K562 (cell line): ENCODE measurements at regions not wholly inside any gene's neighbourhood (a gene's known extent, or its start where the extent isn't known, plus 50 kb on each side); places are given as distances from the start of the nearest gene placed in this dataset.

Source experiments
- ATAC-seq: fragments of 200-7000 bp; cut with Tn5 transposase; 3 replicates; pipeline ENCODE4 v1.9.1; 2020; ENCODE audit warnings: moderate library complexity
- BruUV-seq: library from RNA; stranded (reverse); fragments of 400-500 nt; replicated peaks from 2 replicates; lab custom pipeline; 2021; lab: Mats Ljungman, UMichigan
- CTCF ChIA-PET: fragments of 300-600 bp; formaldehyde crosslinking; extraction: SDS; loops from one replicate; lab custom pipeline; 2021; ENCODE audit warnings: low intra/inter-chr PET ratio; lab: Yijun Ruan, JAX
- POLR2A ChIA-PET: fragments of 300-600, 350-650 bp; sonication (Branson Sonifier 250); formaldehyde crosslinking; extraction: SDS; loops from one replicate; lab custom pipeline; 2021; ENCODE audit warnings: antibody characterized with exemption, inconsistent platforms; lab: Yijun Ruan, JAX
- DNase-seq, 4 experiments: peaks; one replicate each; pipeline versions ENCODE4 v3.0.0 to v3.0.0-alpha.2; 2011 to 2018; ENCODE audit warnings: low spot score in 3 of 4, mixed read lengths in 3 of 4; ENCODE audit errors: extremely low read depth in 1 of 4
- FAIRE-seq: peaks from 2 replicates; lab custom pipeline; 2011; peaks lifted over from hg19 to GRCh38; lab: Jason Lieb, UNC
- H2AFZ ChIP-seq: 2 replicates; pipeline ENCODE4 v1.6.0; 2011; ENCODE audit warnings: low read depth, low read length, control low read depth, inconsistent platforms
- H3K27ac ChIP-seq: fragments of 200-600 bp; 3 replicates; pipeline ENCODE4 v1.8.0; 2011; ENCODE audit warnings: low read depth, mild to moderate bottlenecking, control low read depth, inconsistent platforms, low read length, moderate library complexity, mixed read lengths; ENCODE audit errors: extremely low read depth
- H3K27me3 ChIP-seq, 2 experiments: fragments of 300-600 bp in 1 of 2; 2 replicates in 1 of 2; 3 replicates in 1 of 2; pipeline versions ENCODE4 v1.6.0 to v1.8.0; 2011; ENCODE audit warnings: inconsistent platforms in 2 of 2, low read length in 2 of 2, mild to moderate bottlenecking in 1 of 2, mixed read lengths in 1 of 2, moderate library complexity in 1 of 2; ENCODE audit not compliant: control insufficient read depth in 2 of 2, insufficient read depth in 2 of 2
- H3K36me3 ChIP-seq: fragments of 300-600 bp; 3 replicates; pipeline ENCODE4 v1.8.0; 2011; ENCODE audit warnings: mild to moderate bottlenecking, low read length, inconsistent platforms; ENCODE audit not compliant: control insufficient read depth, insufficient read depth
- H3K4me1 ChIP-seq, 2 experiments: fragments of 200-600 bp in 1 of 2; replicated peaks in 1 of 2; 2 replicates in 1 of 2; 3 replicates in 1 of 2; pipeline versions ENCODE4 v1.5.1 to v1.8.0; 2011; ENCODE audit warnings: inconsistent platforms in 2 of 2, low read length in 2 of 2, mild to moderate bottlenecking in 1 of 2, mixed read lengths in 1 of 2, moderate library complexity in 1 of 2; ENCODE audit not compliant: control insufficient read depth in 2 of 2, insufficient read depth in 2 of 2
- H3K4me2 ChIP-seq: 2 replicates; pipeline ENCODE4 v1.6.1; 2011; ENCODE audit warnings: low read length, control low read depth, inconsistent platforms, mixed read lengths; ENCODE audit not compliant: insufficient read depth
- H3K4me3 ChIP-seq: fragments of 200-600 bp; sonication (generic), shearing (Covaris generic); 2 replicates; pipeline ENCODE4 v1.5.1; 2016; ENCODE audit warnings: control low read depth, inconsistent platforms
- H3K79me2 ChIP-seq: fragments of 200-600 bp; 3 replicates; pipeline ENCODE4 v1.8.0; 2011; ENCODE audit warnings: low read length, inconsistent platforms; ENCODE audit not compliant: control insufficient read depth, insufficient read depth
- H3K9ac ChIP-seq, 2 experiments: 2 replicates each; pipeline versions ENCODE4 v1.6.0 to v1.6.1; 2011; ENCODE audit warnings: low read depth in 2 of 2, low read length in 2 of 2, control low read depth in 1 of 2, inconsistent platforms in 1 of 2, mild to moderate bottlenecking in 1 of 2, mixed read lengths in 1 of 2; ENCODE audit not compliant: insufficient read depth in 1 of 2
- H3K9me1 ChIP-seq: one replicate; pipeline ENCODE4 v1.6.0; 2011; ENCODE audit warnings: inconsistent platforms, mild to moderate bottlenecking, low read length, moderate library complexity; ENCODE audit not compliant: control insufficient read depth, insufficient read depth
- H3K9me3 ChIP-seq: replicated peaks from 2 replicates; pipeline ENCODE4 v1.5.1; 2011; ENCODE audit warnings: low read depth, low read length, inconsistent platforms; ENCODE audit not compliant: control insufficient read depth, insufficient read depth
- H4K20me1 ChIP-seq: replicated peaks from 2 replicates; pipeline ENCODE4 v1.6.1; 2011; ENCODE audit warnings: low read length, inconsistent platforms, mixed read lengths; ENCODE audit not compliant: control insufficient read depth, insufficient read depth
- EGR1 ChIP-seq: fragments of 450-650 bp; conservative IDR thresholded peaks from 2 replicates; pipeline ENCODE4 v1.6.1; 2017; ENCODE audit warnings: mild to moderate bottlenecking
- ID3 ChIP-seq, 2 experiments: fragments of 250-450 bp in 1 of 2; fragments of 450-650 bp in 1 of 2; sonication (Bioruptor Pico) in 1 of 2; IDR thresholded peaks; 2 replicates each; pipeline versions ENCODE4 v1.6.1 to v1.8.0; 2016 to 2021; ENCODE audit warnings: mild to moderate bottlenecking in 2 of 2, moderate library complexity in 2 of 2, missing compliant biosample characterization in 1 of 2, missing genetic modification characterization in 1 of 2
- ZNF212 ChIP-seq: fragments of 450-650 bp; formaldehyde crosslinking; IDR thresholded peaks from 2 replicates; pipeline ENCODE4 v1.4.0; 2020; ENCODE audit warnings: mild to moderate bottlenecking
- WGBS: fragments of 100-300 bp; shearing (Covaris generic); methylation state at CpG from one replicate; pipeline ENCODE4 v1.1.6; 2016; ENCODE audit warnings: low coverage, mixed read lengths; ENCODE audit not compliant: insufficient coverage; ENCODE audit errors: missing lambda C conversion rate; 5-methylcytosine and 5-hydroxymethylcytosine counted together
- in situ Hi-C: fragments of 300-500 bp; cut with MboI; formaldehyde crosslinking; loops from 4 replicates; pipeline ENCODE4 v1.15.0; 2018; ENCODE audit warnings: inconsistent platforms, mixed read lengths
- intact Hi-C: fragments of 100-400 bp; cut with micrococcal nuclease; formaldehyde crosslinking; loops from 2 replicates; pipeline ENCODE4 v1.14.2; 2022

GRCh38 chr20:60302875-60303274 lies 344.7 kb downstream of the CDH26 start (continued):
- no peak for TF ChIP-seq ZNF212

- TF ChIP-seq ID3 (CRISPR knock-in tag; IDR thresholded peaks at IDR 0.05) (no peak), ID3 (tag; IDR thresholded peaks at IDR 0.05) (no peak), EGR1 (no peak)
- TF ChIP-seq, all 486 proteins: peak for 0
- WGBS, result 0% methylated on average over 7 of the region's 7 CpGs
- intact Hi-C loops, result no loop called here
- Histone ChIP-seq H3K36me3 (no peaks in the 10 kb centered on the region), H3K9ac (no peak overlapping the region), H3K4me3 (no peak overlapping the region), H3K9me1 (no peaks in the 10 kb centered on the region), H3K27ac (no peak overlapping the region), H2AFZ (no peak overlapping the region), H3K9me3 (no peaks in the 10 kb centered on the region), H3K4me1 (no peaks in the 10 kb centered on the region), H3K4me2 (no peak overlapping the region), H3K27me3 (peaks cover 0 to 6% of the 10 kb centered on the region in 2 experiments; a peak in 1 of 5 replicates), H4K20me1 (no peaks in the 10 kb centered on the region; the same call in 1 of the 2 replicates), H3K79me2 (no peaks in the 10 kb centered on the region)
- ATAC-seq (no peak), FAIRE-seq (no peak), DNase-seq (no peak)
- ChIA-PET POLR2A (no interaction called here), CTCF (no interaction called here)
- BruUV-seq, result no TSS peak
- in situ Hi-C loops, result no loop called here
Observed at GRCh38 chr20:60304026-60304590, 345.9 kb downstream of the CDH26 start.
